ENCODE measurements at regions not wholly inside any gene's neighbourhood (a gene's known extent, or its start where the extent isn't known, plus 50 kb on each side); places are given as distances from the start of the nearest gene placed in this dataset.

GRCh38 chr6:19424853-19425252, 412.3 kb upstream of the ID4 start:
- TF ChIP-seq EZH2phosphoT487 (IDR thresholded peaks at IDR 0.05; ENCODE audit: low read length) (no peak), CTCF (IDR thresholded peaks at IDR 0.05; ENCODE audit: low read length) (no peak), EZH2 (optimal IDR thresholded peaks at IDR 0.05; ENCODE audit: low read depth, low read length) (no peak)

Measured in MM.1S (cell line).